ENCODE measurements at regions not wholly inside any gene's neighbourhood (a gene's known extent, or its start where the extent isn't known, plus 50 kb on each side); places are given as distances from the start of the nearest gene placed in this dataset.

DNA sequence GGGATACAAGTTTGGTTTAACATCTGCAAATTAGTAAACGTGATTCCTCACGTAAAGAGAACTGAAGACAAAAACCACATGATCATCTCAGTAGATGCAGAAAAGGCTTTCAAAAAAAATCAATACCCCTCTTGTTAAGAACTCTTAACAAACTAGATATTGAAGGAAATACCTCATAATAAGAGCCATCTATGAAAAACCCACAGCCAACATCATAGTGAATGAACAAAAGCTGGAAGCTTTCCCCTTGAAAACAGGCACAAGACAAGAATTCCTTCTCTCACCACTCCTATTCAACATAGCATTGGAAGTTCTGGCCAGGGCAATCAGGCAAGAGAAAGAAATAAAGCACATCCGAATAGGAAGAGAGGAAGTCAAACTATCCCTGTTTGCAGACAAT lies 160.5 kb downstream of the CSNK2A3 start:
- Histone ChIP-seq H3K27ac (no peak overlapping the region), H3K9me3 (peaks cover 0 to 11% of the 10 kb centered on the region in 2 donors), H3K36me3 (no peaks in the 10 kb centered on the region), H3K4me3 (no peak overlapping the region), H3K4me1 (peaks cover 0 to 3% of the 10 kb centered on the region in 2 donors), H3K27me3 (no peaks in the 10 kb centered on the region)
- intact Hi-C loops (cut with DNase I) = no loop called here
- TF ChIP-seq, protein P1, sequence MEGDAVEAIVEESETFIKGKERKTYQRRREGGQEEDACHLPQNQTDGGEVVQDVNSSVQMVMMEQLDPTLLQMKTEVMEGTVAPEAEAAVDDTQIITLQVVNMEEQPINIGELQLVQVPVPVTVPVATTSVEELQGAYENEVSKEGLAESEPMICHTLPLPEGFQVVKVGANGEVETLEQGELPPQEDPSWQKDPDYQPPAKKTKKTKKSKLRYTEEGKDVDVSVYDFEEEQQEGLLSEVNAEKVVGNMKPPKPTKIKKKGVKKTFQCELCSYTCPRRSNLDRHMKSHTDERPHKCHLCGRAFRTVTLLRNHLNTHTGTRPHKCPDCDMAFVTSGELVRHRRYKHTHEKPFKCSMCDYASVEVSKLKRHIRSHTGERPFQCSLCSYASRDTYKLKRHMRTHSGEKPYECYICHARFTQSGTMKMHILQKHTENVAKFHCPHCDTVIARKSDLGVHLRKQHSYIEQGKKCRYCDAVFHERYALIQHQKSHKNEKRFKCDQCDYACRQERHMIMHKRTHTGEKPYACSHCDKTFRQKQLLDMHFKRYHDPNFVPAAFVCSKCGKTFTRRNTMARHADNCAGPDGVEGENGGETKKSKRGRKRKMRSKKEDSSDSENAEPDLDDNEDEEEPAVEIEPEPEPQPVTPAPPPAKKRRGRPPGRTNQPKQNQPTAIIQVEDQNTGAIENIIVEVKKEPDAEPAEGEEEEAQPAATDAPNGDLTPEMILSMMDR (IDR thresholded peaks at IDR 0.05) = no peak
- DNase-seq (ENCODE audit: low spot score in 2 of 2) = no peak

DNA sequence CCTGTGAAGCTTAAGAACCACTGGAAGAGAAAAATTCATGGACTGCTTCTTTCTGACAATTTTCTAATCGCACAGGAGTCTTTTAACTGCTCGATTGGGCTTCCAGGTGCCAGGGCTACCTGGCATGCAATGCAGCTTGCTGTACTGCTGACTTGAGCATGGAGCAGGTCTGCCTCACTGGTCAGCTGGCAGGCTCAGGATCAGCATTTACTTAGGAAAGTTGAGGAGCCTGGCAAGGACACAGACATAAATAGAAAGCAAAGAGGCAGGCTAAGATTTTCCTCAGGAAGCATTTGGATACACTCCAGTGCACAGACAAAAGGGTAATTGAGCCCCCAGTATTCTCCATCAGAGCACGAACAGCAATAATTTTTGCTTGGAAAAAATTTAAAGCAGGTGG lies 163.5 kb downstream of the CSNK2A3 start:
- no peaks in the 10 kb centered on the region for H3K36me3 ChIP-seq
- H3K4me1 ChIP-seq = peaks cover 0 to 3% of the 10 kb centered on the region in 2 donors
- DNase-seq (ENCODE audit: low spot score in 2 of 2) = no peak
- TF ChIP-seq, protein P1 (IDR thresholded peaks at IDR 0.05) = no peak
- H3K27me3 ChIP-seq = no peaks in the 10 kb centered on the region
- no peak overlapping the region for H3K4me3 ChIP-seq
- intact Hi-C loops (cut with DNase I) = no loop called here
- H3K9me3 ChIP-seq = peaks cover 0 to 11% of the 10 kb centered on the region in 2 donors
- no peak overlapping the region for H3K27ac ChIP-seq

DNA sequence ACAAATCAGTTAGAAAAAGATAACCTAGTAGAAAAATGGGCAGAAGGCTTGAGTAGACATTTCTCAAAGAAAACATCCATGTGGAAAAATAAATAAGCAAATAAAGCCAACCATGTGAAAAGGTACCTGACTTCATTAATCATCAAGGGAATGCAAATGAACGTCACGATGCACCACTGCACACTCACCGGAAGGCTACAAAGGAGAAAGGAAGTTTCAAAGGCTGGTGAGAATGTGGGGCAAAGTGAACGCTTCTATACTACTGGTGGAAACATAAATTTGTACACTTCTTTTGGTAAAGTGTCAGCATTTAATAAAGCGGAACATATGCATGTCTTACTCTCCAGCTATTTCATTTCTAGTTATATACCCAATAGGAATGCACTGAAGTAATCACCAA lies 166.8 kb downstream of the CSNK2A3 start:
- no peak overlapping the region for H3K4me3 ChIP-seq
- no peaks in the 10 kb centered on the region for H3K27me3 ChIP-seq
- H3K36me3 ChIP-seq = no peaks in the 10 kb centered on the region
- H3K9me3 ChIP-seq = peaks cover 0 to 6% of the 10 kb centered on the region in 2 donors
- no peak overlapping the region for H3K27ac ChIP-seq
- H3K4me1 ChIP-seq = peaks cover 0 to 3% of the 10 kb centered on the region in 2 donors
- DNase-seq (ENCODE audit: low spot score in 2 of 2) = no peak
- intact Hi-C loops (cut with DNase I) = no loop called here
- TF ChIP-seq, protein P1 (IDR thresholded peaks at IDR 0.05) = no peak

- no peak overlapping the region for H3K27ac ChIP-seq
- intact Hi-C loops (cut with DNase I) = no loop called here
- no peaks in the 10 kb centered on the region for H3K36me3 ChIP-seq
- DNase-seq (ENCODE audit: low spot score in 2 of 2) = no peak
- H3K4me1 ChIP-seq = peaks cover 0 to 2% of the 10 kb centered on the region in 2 donors
- no peaks in the 10 kb centered on the region for H3K27me3 ChIP-seq
- TF ChIP-seq, protein P1 (IDR thresholded peaks at IDR 0.05) = no peak
- H3K4me3 ChIP-seq = no peak overlapping the region
- no peaks in the 10 kb centered on the region for H3K9me3 ChIP-seq
These were observed 170.8 kb downstream of the CSNK2A3 start for GRCh38 chr11:11182261-11182660.

DNA sequence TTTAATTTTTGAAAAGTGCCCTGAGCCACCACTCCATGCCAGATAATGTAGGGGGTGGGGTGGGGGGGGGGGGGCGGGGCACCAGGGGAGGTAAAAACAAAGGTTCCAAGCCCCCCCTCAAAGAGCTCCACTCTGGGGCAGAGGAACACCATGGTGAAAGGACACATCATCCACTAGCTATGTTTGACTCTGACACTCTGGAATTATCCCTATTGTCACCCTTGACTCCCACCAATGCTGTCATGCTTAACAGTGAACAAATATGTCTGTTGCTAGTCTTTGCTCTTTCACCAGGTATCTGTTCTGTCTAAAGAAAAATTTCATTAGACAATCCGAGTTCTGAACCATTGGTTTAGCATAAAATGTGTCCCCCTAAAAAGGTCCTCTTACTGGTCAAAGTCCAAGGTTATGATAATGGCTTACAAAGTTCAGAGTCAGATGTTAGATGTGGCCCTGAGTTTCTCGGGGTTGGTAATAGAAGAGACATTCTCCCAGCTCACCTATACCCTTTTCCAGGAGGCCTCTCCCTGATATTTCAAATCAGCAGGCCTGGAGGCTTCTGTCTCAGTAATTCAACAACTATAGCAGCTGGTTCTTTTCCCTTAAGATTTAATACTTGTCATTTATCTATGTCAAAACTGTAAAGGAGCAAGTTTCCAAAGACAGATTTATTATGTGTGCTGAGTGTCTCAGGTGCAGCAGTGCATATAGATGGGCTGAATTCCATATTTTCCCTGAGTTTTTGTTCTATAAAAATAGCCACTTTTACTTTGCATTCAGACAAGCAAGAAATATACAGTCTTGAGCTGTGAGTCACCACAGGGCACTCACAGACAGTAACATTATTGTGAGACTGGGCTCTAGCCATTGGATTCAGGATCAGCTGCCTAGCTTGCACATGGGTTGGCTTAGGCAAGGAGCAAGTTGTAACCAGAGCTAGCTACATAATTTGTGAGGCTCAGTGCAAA lies 174.1 kb downstream of the CSNK2A3 start:
- no peaks in the 10 kb centered on the region for H3K36me3 ChIP-seq
- no peak overlapping the region for H3K4me3 ChIP-seq
- no peak for DNase-seq (ENCODE audit: low spot score in 2 of 2)
- H3K27ac ChIP-seq = peak overlapping the region in 1 of 2 donors; percentile 2
- H3K4me1 ChIP-seq = peaks cover 0 to 2% of the 10 kb centered on the region in 2 donors
- TF ChIP-seq, protein P1 (IDR thresholded peaks at IDR 0.05) = no peak
- H3K9me3 ChIP-seq = no peaks in the 10 kb centered on the region
- intact Hi-C loops (cut with DNase I) = no loop called here
- no peaks in the 10 kb centered on the region for H3K27me3 ChIP-seq
